DOHH2 (cell line): ENCODE measurements at regions not wholly inside any gene's neighbourhood (a gene's known extent, or its start where the extent isn't known, plus 50 kb on each side); places are given as distances from the start of the nearest gene placed in this dataset.

Source experiments
- H3F3A ChIP-seq: fragments of 200-600 bp; sonication (generic), shearing (Covaris generic); 2 replicates; pipeline ENCODE4 v1.6.0; 2016; ENCODE audit warnings: antibody characterized with exemption, mild to moderate bottlenecking; ENCODE audit not compliant: control insufficient read depth, insufficient read depth
- H3K27ac ChIP-seq: fragments of 200-600 bp; sonication (generic); 2 replicates; pipeline ENCODE4 v1.5.1; 2014; ENCODE audit warnings: low read depth, mild to moderate bottlenecking, low read length, moderate library complexity
- H3K27me3 ChIP-seq: fragments of 200-600 bp; sonication (generic); 2 replicates; pipeline ENCODE4 v1.6.1; 2014; ENCODE audit warnings: mild to moderate bottlenecking, low read length, mixed read lengths; ENCODE audit not compliant: control insufficient read depth
- H3K36me3 ChIP-seq: fragments of 200-600 bp; sonication (generic); 2 replicates; pipeline ENCODE4 v1.6.1; 2014; ENCODE audit warnings: mild to moderate bottlenecking, low read length, moderate library complexity, mixed read lengths; ENCODE audit not compliant: control insufficient read depth
- H3K4me1 ChIP-seq: fragments of 200-600 bp; sonication (generic); 2 replicates; pipeline ENCODE4 v1.6.1; 2014; ENCODE audit warnings: mild to moderate bottlenecking, low read length, mixed read lengths; ENCODE audit not compliant: control insufficient read depth
- H3K4me2 ChIP-seq: fragments of 200-600 bp; sonication (generic); 2 replicates; pipeline ENCODE4 v1.6.0; 2014; ENCODE audit warnings: mild to moderate bottlenecking, low read length, moderate library complexity
- H3K4me3 ChIP-seq: fragments of 200-600 bp; sonication (generic); 2 replicates; pipeline ENCODE4 v1.5.1; 2014; ENCODE audit warnings: mild to moderate bottlenecking, low read length, mixed read lengths
- H3K79me2 ChIP-seq: fragments of 200-600 bp; sonication (generic); 2 replicates; pipeline ENCODE4 v1.6.1; 2014; ENCODE audit warnings: mild to moderate bottlenecking, low read length, mixed read lengths; ENCODE audit not compliant: control insufficient read depth
- H3K9me2 ChIP-seq: fragments of 200-600 bp; sonication (generic); replicated peaks from 2 replicates; pipeline ENCODE4 v1.6.1; 2014; ENCODE audit warnings: mild to moderate bottlenecking, low read length, mixed read lengths; ENCODE audit not compliant: control insufficient read depth
- H3K9me3 ChIP-seq: fragments of 200-600 bp; sonication (generic); 2 replicates; pipeline ENCODE4 v1.6.1; 2014; ENCODE audit warnings: antibody characterized with exemption, low read length, mixed read lengths; ENCODE audit not compliant: control insufficient read depth, insufficient read depth
- H4K20me1 ChIP-seq: fragments of 200-600 bp; sonication (generic); 2 replicates; pipeline ENCODE4 v1.6.0; 2014; ENCODE audit warnings: low read depth, mild to moderate bottlenecking, antibody characterized with exemption, low read length, moderate library complexity; ENCODE audit not compliant: control insufficient read depth, insufficient read depth
- CTCF ChIP-seq: fragments of 200-600 bp; sonication (generic); IDR thresholded peaks from one replicate; pipeline ENCODE4 v1.5.1; 2014; ENCODE audit warnings: antibody characterized with exemption, mild to moderate bottlenecking, low read depth, low read length; ENCODE audit not compliant: poor library complexity, severe bottlenecking
- EZH2phosphoT487 ChIP-seq: fragments of 200-600 bp; sonication (generic); IDR thresholded peaks from 2 replicates; pipeline ENCODE4 v1.6.1; 2017; ENCODE audit warnings: borderline replicate concordance, mild to moderate bottlenecking, antibody characterized with exemption, low read length, moderate library complexity, mixed read lengths

GRCh38 chr13:38093425-38093824 lies 223.9 kb upstream of the TRPC4 start:
- TF ChIP-seq EZH2phosphoT487, result no peak
- no peak for TF ChIP-seq CTCF

GRCh38 chr13:38090913-38091312 lies 221.3 kb upstream of the TRPC4 start:
- Histone ChIP-seq H3K27me3 (no peaks in the 10 kb centered on the region), H3K4me3 (no peak overlapping the region), H3K27ac (no peak overlapping the region), H3K9me3 (peaks cover 8% of the 10 kb centered on the region; the same call in 1 of the 2 replicates), H3K4me2 (no peak overlapping the region), H4K20me1 (no peaks in the 10 kb centered on the region), H3F3A (no peaks in the 10 kb centered on the region), H3K79me2 (no peaks in the 10 kb centered on the region), H3K9me2 (no peaks in the 10 kb centered on the region; the same call in 1 of the 2 replicates), H3K36me3 (no peaks in the 10 kb centered on the region), H3K4me1 (no peaks in the 10 kb centered on the region)
- no peak for TF ChIP-seq CTCF
- no peak for TF ChIP-seq EZH2phosphoT487

More at GRCh38 chr13:38093425-38093824, 223.9 kb upstream of the TRPC4 start:
- Histone ChIP-seq H3K4me1 (no peaks in the 10 kb centered on the region), H3K27ac (no peak overlapping the region), H4K20me1 (no peaks in the 10 kb centered on the region), H3K9me3 (no peaks in the 10 kb centered on the region), H3F3A (no peaks in the 10 kb centered on the region), H3K9me2 (no peaks in the 10 kb centered on the region; the same call in 1 of the 2 replicates), H3K79me2 (no peaks in the 10 kb centered on the region), H3K36me3 (no peaks in the 10 kb centered on the region), H3K4me3 (no peak overlapping the region), H3K27me3 (no peaks in the 10 kb centered on the region), H3K4me2 (no peak overlapping the region)

GRCh38 chr13:38086721-38087120 lies 217.1 kb upstream of the TRPC4 start:
- Histone ChIP-seq H3F3A (no peaks in the 10 kb centered on the region), H3K9me2 (no peaks in the 10 kb centered on the region), H3K27me3 (no peaks in the 10 kb centered on the region), H3K27ac (no peak overlapping the region), H4K20me1 (no peaks in the 10 kb centered on the region), H3K4me1 (no peaks in the 10 kb centered on the region), H3K9me3 (peaks cover 12% of the 10 kb centered on the region; the same call in 1 of the 2 replicates), H3K4me3 (no peak overlapping the region), H3K79me2 (no peaks in the 10 kb centered on the region), H3K36me3 (no peaks in the 10 kb centered on the region), H3K4me2 (no peak overlapping the region)
- TF ChIP-seq CTCF (no peak), EZH2phosphoT487 (no peak)
